NCI-H774 (cell line): ENCODE measurements at regions not wholly inside any gene's neighbourhood (a gene's known extent, or its start where the extent isn't known, plus 50 kb on each side); places are given as distances from the start of the nearest gene placed in this dataset.

Source experiments
- DNase-seq: peaks from one replicate; lab custom pipeline; 2025; lab: John Stamatoyannopoulos, UW

DNA sequence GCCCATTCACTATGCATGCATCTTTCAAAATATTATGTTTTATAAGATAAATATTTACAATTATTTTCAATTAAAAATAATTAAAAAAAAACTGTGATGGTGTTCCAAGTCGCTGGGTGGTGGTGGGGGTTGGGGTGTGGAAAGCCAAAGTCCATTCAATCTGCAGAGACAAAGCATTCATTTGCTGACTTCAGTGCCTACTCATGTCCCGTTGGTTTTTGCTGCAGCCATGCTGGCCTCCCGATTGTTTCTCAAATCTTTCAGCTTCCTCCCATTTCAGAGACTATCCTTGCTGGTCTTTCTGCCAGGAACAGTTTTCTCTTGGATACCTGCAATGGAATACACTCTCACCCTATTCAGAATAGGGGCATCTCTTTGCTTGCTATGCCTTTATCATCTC is 331.5 kb upstream of the NOVA1 start:
- DNase-seq, result no peak

DNA sequence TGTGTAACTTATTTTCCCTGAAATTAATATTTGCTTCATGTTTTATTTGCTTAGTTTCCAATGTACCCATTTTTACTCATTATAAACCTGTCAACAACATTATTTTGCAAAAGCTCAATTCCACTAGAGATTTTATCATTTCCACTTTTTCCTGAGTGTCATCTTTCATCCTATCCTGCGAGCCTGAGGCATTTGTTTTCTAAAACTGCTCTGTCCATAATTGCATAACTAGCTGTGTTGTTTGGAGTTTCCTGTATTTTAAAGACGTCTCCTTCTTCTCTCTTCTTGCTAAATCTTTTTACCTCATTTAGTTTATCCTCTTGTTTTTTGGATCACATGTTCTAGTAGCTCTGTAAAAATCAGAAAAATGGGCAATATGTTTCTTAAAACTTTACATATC is 332.7 kb upstream of the NOVA1 start:
- DNase-seq, result no peak

DNA sequence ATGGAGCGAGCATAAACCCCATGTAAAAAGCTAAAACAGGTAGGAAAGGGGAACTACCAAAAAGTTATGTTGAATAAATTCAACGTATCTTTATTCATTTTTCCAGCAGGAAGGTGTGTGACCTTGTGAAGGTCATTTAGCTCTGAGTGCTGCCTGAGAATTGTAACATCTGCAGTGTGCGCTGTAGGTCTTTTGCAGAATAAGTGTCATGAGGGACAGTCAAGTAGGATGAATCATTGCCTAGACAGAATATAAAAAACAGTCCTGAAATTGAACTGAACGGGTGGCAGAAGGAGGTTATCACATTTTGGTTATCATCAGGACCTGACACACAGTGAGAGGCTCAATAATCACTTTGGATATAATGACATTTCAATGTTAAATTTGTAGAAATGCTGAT is 334.8 kb upstream of the NOVA1 start:
- DNase-seq, result no peak

DNA sequence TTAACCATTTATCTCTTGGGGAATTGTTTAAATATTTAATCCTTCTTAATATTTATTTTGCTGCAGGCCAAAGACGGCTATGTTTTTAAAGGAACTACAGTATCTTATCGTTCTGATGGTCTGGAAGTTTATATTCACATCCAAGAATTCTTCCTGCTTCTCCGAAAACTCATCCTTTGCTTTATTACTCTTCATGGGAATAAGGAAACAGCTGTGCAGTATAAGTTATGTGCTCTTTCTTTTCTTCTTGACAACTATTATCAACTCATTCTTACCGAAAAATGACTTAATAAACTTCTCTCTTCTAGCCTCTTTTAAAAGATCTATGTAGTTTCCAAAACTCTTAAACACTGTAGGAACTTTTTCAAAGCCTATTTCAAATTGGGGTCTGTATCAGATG is 335.6 kb upstream of the NOVA1 start:
- DNase-seq, result no peak

DNA sequence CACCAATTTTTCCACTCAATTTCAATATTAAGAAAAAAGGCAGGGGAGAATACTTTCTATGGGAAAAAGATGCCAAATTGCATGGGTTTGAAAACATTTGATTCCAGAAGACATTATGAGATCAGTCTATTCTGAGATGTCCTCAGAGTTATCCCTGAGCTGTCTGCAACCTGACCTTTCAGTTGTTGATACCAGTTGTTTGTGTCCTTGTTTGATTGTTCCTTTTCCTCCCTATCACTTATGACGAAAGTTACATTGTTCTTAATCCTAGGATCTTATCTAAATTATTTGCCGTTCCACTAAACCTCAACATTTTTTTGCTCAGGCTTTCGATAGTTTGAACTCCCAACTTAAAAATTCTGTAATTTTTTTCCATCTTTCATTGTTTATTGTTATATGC is 336.3 kb upstream of the NOVA1 start:
- no peak for DNase-seq

DNA sequence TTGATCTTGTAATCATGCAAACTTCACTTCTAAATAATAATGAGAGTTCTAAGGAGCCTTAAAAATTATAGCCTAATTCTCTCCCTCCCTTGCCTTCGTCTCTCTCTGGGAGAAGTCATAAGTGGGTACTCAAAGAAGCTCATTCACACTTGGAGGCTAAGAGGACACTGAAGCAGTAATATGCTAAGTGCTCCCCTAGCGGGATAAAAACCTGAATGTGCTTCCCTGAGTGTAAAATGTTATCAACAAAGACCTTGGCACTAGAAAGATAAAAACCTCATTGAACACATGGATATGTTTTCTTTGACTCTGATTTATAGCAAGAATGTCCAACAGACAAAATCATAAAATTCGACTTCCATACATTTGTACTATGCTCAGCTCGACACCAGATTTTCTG is 337.9 kb upstream of the NOVA1 start:
- no peak for DNase-seq

DNA sequence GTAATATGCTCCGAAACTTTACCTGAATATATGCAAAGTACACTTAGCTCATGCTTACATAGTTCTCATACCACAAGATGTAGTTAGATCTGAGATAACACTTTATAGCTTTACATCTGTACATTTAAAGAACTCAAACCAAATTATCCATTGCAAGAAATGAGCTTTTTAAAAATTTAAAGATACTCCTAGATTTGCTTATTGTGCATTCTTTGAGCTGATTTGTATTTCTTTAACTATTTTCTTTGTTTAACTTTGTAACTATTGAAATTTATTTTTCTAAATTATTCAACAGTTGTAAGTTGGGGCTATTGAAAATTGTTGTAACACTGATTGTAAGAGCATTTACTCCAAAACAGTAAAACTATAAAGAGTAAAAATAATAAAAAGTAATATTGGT is 340.2 kb upstream of the NOVA1 start:
- DNase-seq, result no peak

DNA sequence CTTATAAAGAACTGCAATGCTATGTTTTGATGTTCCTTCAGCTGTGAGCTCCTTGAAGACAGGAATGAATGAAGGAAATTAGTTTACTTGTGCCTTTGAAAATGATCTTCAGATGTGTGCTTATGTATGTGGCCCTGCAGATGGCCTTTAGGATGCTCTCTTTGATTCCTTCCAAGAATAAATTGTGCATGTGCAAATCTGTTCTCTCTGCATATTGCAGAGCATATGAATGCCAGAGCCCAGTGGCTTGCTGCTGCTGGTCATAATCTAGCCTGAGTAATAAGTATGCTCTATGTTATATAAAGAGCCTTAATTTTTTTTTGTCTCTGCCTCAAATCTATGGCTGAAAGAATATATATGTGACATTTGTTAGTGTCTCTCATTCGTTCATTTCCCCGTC is 341.9 kb upstream of the NOVA1 start:
- no peak for DNase-seq

DNA sequence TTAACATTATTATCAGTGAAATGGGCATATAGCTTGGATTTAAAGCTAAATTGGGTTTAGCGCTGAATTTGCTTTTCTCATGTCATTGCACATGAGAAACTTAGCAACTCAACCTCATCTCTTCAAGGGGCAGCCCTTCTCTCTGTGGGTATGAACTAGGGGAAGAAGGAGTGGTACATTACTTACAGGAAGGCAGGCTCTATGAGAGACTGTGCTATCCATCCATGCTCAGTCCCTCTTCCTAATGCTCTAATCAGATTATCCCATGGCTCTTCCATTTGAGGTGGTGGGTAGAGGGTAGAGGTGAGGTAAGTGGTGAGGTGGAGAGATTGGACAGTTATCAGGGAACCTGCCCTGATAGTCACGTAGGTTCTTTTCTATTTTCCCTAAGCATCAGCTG is 343.7 kb upstream of the NOVA1 start:
- no peak for DNase-seq

DNA sequence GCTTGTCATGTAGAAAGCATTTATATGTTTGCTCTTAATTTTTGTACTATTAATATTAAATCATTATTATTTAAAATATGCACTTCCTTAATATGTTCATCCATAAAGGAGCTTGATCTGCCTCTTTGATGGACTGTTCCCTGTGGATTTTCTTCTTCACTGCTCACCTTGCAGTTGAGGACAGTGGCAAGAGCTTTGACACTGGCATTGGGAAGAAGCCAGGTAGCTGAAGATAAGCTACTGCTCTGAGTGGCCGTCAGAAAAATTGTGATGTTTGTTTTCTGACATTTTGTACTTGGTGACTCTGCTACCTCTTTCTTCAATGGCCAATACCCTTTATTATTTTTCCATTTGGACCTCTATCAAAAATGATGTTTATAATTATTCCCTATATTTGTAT is 349.4 kb upstream of the NOVA1 start:
- no peak for DNase-seq

DNA sequence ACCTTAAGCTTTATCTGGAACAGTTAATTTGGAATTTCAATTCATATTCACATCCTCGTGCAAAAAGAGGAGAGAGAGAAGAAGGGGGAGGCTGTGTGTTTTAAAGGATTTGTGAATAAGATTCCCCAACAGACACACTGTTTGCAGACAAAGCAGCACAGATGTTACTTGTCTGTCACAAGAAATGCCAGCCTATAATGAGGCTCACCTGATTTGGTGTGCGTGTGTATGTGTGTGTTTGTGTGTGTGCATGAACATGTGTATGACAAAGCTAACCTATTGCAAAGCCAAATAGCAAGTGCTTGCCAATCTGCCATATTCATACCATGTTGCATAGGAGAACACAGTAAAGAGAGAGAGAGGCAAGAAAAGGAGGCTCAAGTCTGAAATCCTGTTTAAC is 361.6 kb upstream of the NOVA1 start:
- DNase-seq, result no peak

DNA sequence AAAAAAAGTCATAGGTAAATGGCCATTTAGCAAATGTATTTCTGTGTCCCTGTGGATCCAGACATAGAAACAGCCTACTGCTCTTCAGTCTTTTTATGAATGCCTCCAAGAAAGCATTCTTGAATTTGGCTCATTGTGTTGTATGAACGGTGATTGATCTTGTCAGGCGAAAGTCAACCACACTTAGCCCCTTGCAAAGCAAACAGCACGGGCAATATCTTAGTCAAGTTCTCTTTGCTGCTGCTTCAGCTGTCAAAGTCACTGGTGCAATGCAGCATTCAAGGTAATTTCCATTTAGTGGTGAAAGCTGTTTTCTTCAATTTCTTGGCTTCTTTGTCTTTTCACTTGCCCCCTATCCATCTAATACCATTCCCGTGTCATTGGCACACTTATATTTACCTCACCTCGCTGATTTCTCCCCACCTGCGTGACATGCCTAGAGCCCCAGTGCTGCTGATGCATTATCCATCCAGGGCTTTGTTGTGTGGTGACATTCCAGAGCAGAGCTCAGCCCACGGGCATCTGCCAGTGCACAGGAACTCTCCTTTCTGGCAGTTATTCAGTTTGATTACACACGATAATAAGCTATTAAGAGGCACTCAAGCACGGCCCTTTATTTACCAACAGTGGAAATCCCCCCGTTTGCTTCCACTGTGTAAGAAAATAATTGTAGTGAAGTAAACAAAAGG is 362.3 kb upstream of the NOVA1 start:
- DNase-seq, result peak; percentile 78

DNA sequence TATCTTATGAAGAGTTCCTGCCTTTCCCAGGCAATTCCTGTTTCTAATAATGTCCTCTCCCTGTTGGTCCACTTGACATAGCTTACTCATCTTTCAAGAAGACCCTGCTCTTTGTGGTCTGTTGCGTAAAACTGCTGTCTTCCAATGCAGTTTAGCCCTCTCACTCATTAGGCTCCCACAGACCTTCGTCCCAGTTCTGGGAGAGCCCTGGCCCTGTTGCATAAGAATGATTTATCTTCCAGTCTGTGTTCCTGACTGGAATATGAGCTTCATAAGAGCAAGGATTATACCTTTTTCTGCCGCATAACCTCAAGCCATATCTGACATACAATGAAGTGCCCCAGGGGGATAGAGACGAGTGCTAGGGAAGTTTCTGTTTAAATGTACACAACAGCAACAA is 365.9 kb upstream of the NOVA1 start:
- no peak for DNase-seq

DNA sequence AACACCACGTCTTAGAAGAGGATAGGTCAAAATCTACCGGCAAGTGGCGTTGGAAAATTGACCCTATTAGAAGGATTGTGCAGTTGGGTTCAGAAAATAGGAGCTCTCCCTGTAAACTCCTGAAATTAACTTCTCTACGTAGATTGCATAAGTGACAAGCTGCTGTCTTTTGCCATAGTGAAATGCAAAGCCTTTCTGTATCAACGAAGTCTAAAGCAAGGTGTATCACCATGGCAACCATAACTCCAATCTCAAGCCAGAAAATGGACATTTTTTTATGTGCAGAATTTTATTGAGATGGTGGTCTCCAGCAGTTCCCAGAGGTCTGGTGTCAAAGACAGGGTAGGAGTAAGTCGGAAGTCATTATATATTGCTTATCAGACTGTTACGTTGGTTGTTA is 367.7 kb upstream of the NOVA1 start:
- no peak for DNase-seq

DNA sequence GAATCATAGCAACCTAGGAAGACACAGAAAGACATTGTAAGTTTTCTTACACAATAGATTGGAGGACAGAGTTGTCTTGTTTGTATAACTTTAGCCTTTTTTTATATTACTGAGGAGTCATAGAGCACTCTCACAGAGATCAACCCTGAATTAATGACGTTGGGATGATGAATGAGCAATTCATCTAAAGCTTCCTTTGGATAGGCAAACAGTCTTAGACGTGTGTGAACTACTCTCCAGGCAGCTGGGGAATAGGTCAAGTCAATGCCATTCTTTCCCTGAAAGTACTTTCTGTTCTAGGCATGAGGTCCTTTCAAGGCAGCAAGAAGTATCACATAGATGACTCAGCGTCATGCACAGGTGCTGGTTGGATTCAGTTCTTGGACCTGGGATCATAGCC is 369.1 kb upstream of the NOVA1 start:
- no peak for DNase-seq

DNA sequence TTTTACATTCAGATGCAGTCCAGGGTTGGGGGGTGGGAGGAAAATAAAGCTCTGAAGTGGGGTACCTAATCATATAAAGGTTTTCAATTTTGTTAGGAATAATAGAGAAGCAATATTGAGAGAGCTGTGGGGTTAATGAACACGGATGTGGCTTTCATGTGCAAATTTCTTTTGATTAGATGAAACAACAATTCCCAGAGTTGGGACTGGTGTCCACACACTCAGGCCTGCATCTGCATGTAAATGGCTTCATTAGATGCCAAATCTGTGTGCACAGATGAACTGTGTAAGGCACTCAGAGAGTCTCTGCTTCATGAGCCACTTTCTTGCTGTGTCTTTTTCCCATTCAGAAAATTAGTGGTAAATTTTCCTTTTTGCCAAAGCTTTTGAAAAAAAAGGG is 377.1 kb upstream of the NOVA1 start:
- no peak for DNase-seq

DNA sequence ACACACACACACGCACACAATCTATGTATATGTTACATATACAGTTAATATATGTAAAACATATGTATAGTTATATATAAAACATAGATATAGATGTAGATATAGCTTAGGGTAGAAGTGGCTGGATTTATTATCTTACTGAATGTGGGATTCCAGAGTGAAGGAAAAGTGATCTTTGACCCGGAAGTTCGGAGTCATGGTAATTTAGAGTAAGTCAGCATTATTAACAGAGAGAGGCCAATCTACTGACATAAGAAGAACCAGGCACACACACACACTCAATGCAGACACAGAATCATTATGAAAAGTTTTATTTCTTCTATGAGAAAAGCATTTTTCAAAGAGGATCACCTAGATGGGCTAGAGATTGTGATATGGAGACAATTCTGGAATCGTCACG is 384.2 kb upstream of the NOVA1 start:
- no peak for DNase-seq

DNA sequence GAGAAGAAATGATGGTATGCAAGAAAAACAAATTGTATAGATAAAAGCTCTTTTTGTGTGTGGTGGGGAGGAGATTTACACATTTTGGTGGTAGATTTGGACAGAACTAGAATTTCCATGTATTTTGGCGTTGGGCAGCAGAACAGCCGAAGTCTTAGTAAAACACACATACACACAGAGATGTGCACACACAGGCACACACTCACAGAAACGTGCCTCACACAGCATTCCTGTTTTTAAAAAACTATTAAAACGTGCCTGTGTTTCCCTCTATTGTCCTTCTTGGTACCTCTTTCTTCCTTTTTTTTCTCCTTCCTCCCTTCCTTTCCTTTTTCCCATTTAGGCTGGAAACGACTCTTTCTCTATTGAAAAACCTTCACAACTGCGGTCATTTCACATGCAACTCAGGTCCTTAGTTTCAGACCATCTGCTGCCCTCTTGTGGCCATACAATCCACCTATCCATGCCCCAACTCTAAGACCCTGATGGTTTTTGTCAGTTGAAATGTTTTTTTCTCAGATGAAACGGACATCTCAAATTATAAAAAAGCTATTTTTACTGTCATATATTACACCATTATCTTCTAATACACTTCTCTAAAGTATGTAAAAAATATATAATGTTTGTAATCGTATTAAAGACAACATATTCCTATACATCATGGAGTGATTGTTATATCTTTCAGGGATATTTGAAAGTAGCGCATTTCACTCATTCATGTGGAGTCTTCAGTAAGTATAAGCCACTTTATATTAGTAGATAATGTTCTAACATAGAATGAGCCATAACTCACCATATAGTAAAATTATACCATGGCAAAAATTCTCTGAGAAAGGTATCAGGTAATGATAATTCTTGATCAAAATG is 386.7 kb upstream of the NOVA1 start:
- peak; percentile 62 for DNase-seq

DNA sequence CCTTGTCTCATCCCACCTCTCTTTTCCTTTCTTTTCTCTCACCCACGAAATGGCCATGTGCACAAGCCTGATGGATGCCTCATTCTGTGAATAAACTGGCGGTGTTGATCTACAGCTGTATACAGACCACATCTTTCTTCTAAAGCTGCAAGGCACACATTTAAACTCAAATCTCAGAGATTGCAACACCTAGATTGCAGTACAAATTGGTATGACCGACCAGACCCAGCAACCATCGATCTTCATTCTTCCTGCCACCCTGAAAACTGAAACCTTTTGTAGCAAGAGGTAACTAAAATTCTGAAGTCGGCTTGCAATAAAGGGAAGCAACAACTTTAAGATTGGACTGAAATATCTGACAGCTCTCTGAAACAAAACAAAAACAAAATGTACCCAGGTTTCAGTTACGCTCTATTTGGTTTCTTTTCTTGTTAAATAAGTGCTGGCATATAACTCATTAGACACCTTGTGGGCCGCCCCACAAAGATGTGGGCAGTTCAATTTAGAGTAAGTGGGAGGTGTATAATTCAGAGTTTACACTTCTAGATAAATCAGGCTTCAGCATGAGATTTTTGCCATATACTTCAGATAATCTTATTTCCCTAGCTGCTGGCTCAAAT is 390.0 kb upstream of the NOVA1 start:
- DNase-seq, result no peak

DNA sequence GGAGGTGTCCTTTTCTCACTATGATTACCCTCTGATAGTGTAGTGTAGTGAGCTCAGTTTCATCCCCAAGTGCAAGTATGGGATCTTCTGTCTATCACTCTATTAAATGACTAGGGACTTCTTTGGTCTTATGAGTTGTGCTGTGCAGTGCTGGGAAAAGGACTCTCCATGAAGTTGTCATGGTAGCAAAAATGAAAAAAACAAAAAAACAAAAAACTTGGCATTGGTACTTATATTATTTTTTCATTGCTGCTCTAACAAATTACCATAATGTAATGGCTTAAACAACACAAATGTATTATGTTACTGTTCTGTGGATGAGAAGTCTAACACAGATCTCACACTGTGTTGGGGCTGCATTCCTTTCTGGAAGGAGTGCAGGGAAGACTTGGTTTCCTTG is 393.1 kb upstream of the NOVA1 start:
- DNase-seq, result no peak

DNA sequence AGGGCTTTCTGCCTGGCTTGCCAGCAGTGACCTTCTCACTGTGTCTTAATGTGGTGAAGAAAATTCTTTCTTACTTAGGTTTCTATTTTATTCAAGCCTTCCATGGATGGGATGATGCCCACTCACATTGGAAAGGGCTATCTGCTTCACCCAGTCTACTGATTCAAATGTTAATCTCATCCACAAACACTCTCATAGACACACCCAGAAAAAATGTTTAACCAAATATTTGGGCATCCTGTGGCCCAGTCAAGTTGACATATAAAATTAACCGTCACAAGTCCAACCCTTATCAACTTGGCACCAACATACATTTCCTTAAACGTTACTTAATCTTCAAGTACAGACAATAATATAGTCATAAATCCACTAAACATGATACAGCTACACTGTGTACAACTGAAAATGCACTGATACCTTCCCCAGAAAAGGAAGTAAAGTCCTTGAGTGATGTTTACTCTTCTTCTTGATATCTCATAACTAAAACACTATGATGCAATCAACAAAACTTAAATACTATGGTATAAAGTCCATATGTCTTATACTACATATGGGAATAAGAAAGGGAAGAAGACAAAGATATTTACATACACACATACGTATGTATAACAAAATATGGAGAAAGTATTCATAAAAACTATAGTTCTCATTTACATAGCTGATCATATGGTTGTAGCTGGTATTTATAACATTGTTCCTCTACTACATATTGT is 394.7 kb upstream of the NOVA1 start:
- no peak for DNase-seq

DNA sequence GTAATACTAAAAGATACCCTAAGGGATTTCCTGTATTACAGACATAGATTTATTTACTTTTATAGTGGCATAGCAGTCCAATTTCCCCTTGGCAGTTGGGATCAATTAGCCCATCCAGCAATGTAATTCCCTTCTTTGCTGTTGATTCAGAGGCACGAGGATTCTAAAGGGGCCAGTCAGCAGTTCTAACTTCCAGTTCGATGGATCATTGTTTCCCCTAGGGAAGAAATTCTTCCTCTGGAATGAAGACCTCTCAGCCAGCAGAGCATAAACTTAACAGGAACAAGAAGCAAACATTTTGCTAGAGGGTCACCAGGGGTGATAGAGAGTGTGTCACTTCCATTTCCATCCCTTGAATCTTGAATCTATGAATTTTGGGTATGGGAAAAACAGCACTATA is 395.7 kb upstream of the NOVA1 start:
- no peak for DNase-seq

DNA sequence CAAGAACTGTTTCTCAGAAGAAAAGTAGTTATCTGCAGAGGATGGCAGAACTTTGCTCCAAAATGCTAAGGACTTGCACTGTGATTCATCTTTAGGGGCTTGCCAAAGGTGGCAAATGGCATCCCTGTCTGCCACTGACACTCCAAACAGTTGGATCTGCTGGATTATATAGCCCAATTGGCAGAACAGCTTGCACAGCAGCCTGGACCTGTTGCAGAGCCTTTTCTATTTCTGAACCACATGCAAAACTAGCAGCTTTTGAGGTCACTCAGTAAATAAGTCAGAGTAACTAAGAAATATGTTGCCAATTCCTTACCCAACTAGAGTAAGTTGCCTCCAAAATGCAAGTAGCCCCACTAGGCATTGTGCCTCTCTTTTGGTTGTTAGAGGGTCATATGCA is 397.5 kb upstream of the NOVA1 start:
- DNase-seq, result no peak
